ENCODE measurements at regions not wholly inside any gene's neighbourhood (a gene's known extent, or its start where the extent isn't known, plus 50 kb on each side); places are given as distances from the start of the nearest gene placed in this dataset.

GRCh38 chr14:26856876-26857518 lies 259.2 kb upstream of the NOVA1 start:
- DNase-seq: no peak

GRCh38 chr14:26859483-26859882 lies 261.6 kb upstream of the NOVA1 start:
- DNase-seq: no peak

- no peak for DNase-seq
Observed at GRCh38 chr14:26860111-26860510, 262.3 kb upstream of the NOVA1 start.

DNA sequence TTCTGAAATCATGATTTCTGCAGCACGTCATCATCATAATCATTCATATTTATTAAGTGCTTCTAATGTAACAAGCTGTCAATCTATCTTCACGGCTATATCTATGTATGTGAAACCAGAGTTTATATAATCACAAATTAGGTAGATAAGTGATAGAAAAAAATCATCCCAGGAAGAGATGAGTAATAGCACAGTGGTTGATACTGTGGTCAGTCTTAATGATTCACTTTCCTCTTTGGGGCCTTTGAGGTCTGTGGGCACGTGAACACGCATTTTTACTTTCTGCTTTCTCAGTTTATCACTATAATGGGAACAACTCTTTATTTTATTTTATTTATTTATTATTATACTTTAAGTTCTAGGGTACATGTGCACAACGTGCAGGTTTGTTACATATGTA lies 265.9 kb upstream of the NOVA1 start:
- DNase-seq: no peak

GRCh38 chr14:26866721-26867120 lies 268.9 kb upstream of the NOVA1 start:
- DNase-seq: no peak

DNA sequence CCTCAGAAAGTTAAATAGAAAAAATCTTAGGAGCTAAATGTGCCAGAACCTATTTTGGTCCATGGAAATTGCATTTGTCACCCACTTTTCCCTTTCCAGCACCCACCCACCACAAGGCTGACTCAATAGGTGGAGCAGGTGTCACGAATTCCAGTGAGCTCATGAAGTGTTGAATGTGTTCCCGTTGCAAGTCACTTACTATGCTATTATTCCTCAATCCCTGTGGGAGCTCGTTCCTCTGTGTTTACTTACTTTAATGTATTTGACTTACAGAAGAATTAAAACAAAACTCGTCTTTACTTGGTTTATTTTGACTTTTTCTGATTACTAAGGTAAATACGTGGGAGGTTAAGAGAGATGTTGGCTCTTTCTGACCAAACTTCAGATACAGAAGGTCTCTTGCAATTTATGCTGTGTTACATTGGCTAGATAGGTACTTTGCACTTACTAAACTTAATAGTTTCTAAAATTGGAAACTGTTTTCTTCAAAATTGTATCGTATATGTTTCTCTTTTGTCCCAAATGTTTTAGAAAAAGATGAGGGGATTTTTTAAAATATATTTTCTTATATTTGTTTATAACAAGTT lies 269.4 kb upstream of the NOVA1 start:
- no peak for DNase-seq

DNA sequence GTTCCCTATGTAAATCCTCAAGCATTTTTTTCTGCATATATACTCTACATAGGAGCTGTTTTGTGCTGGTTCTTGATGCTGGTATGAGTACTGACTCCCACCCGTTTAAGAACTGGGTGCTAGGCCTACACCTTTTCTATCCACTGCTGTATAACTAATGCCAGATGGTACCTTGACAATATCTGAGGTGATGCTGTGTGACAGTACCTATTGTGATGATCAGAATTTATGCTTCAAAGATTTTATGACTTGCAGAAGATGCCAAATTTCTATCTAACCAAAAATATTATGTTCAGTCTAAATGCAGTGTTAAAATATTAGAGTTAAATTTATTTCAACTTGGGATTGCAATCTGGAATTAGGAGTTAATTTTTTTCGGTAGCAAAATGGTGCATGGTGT lies 272.3 kb upstream of the NOVA1 start:
- no peak for DNase-seq

- no peak for DNase-seq
Observed at GRCh38 chr14:26870722-26871617, 273.1 kb upstream of the NOVA1 start.

DNA sequence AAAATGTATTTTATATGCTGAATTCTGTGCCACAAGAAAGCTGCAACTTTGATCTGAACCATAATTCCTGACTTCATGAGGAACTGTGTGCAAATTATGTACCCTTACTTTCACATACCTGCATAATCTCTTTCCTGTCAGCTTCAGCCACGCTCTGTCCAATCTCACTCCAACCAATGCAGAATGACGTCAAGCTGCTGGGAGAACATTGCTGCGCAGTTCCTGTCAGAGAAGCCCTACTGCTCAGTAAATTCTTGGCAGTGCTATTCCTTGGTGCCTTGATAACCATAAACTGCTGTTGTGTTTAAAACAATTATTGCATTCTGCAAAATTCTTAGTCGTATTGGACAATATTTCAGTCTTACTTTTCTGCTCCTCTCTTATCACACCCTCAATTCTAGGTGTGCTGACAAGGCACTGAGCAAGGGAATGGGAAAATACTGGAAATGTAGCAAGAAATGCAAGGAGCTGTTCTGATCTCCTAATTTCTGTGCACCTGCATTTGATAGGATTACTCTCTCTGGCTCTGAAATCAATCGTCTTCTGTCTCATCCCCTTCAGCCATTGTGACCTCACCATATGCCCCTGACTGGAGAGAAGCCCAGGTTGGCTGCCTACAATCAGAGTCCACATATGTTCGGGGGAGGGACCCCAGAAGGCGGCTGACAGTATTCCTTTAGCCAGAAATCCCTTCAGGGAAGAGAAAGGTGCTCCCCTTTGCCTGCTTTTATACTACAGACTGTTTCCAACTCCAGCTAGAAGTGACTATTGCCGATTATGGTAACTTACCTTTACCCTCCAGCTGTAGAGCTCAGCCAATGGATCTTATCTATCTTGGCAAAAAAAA lies 274.9 kb upstream of the NOVA1 start:
- DNase-seq: no peak

DNA sequence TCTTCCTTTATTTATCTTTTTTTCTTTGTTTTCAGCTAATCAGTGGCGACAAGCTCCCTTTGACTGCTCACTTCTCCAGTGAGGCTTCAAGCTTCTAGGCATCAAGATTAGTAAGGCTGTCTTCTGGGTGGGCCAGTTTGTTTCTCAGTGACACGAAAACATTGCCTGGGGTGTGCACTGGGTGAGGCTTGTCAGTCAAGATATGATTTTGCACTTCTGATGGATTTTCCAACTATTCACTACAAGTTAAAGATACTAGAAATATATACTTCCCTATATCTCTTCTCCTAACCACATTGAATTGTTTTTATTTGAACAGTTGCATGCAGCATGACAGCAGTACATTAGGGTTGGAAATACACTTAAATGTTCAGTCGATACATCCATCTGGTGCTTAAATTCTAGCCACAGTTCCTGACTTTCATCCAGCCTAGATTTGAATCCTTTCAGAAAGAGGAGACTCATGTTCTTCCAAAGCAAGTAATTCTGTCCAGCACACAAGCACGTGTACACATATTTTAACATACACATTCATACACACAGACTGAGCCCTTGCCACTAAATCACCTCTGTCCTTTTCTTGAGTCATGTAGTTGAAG lies 275.6 kb upstream of the NOVA1 start:
- no peak for DNase-seq

DNA sequence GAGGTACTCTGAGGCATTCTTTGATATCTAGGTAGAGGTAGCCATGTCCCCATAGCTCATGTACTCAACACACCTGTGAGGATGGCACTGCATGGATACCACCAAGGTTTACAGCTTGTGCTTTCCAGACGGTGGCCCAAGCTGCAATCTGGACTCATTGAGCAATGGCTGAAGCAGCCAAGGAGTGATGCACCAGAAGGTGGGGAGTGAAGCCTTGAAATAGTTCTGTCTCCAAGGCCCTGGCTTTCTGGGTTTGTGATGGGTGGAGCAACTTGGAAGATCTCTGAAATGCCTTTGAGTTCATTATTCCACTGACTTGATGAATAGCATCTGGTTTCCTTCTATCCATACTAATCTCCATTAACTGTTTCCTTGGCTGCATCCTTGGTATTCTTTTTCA lies 290.0 kb upstream of the NOVA1 start:
- DNase-seq: no peak

DNA sequence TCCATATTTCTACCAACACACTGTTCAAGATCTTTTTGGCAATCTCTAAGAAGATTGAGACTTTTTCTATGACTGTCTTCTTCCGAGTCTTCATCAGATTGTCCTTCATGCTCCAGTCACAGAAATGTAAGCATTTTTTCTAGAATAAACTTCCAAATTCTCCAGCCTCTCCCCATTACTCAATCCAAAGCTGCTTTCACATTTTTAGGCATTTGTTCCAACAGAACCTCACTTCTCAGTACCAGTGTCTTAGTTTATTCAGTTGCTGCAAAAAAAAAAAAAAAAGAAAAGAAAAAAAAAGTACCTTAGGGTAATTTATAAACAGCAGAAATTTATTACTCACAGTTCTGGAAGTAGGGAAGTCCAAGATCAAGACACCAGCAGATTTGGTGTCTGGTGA lies 290.8 kb upstream of the NOVA1 start:
- DNase-seq: no peak

DNA sequence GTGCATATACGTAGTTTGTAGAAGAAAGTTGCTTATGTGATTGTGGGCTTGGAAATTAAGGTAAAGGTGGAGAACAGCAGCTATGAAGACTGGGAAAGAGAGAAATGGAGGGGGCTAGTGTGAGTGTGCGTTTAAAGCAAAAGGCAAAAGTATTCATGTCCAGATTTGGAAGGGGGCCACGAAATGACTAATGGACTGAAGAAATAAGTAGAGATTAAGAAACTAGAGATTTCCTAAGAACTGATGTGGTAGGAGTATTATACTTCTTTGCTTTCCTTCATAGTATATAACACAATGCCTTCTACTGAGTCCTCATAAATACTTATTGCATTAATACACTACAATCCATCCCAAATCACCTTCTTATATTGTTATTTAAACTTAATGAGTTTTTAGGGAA lies 298.6 kb upstream of the NOVA1 start:
- no peak for DNase-seq

DNA sequence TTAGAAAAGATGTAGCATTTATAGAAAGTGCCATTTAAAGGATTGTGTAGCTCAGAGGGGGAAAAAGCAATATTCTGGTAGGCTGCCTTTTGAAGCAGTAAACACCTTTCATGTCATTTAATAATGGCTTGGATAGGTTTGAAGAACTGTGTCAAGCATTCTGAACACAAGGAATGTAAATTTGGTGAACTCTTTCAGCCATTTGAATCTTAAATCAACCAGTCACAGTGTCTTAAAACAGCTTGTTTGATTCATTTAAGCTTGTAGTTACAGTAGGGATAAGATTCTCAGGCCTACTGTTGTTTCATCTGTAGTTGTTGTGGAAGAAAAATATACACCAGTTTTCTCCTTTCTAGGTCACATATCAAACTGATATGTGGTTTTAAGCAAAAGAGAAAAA lies 299.4 kb upstream of the NOVA1 start:
- DNase-seq: no peak

- no peak for DNase-seq
Observed at GRCh38 chr14:26905229-26905628, 307.4 kb upstream of the NOVA1 start.

GRCh38 chr14:26913786-26914185 lies 316.0 kb upstream of the NOVA1 start:
- no peak for DNase-seq

GRCh38 chr14:26917086-26917485 lies 319.3 kb upstream of the NOVA1 start:
- DNase-seq: no peak

GRCh38 chr14:26925876-26926584 lies 328.2 kb upstream of the NOVA1 start:
- no peak for DNase-seq

- no peak for DNase-seq
Observed at GRCh38 chr14:26926585-26926984, 328.8 kb upstream of the NOVA1 start.

GRCh38 chr14:26928019-26928418 lies 330.2 kb upstream of the NOVA1 start:
- DNase-seq: no peak

DNA sequence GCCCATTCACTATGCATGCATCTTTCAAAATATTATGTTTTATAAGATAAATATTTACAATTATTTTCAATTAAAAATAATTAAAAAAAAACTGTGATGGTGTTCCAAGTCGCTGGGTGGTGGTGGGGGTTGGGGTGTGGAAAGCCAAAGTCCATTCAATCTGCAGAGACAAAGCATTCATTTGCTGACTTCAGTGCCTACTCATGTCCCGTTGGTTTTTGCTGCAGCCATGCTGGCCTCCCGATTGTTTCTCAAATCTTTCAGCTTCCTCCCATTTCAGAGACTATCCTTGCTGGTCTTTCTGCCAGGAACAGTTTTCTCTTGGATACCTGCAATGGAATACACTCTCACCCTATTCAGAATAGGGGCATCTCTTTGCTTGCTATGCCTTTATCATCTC lies 331.5 kb upstream of the NOVA1 start:
- no peak for DNase-seq

- DNase-seq: no peak
Observed at GRCh38 chr14:26930576-26930975, 332.7 kb upstream of the NOVA1 start.
